PC-3 (cell line): ENCODE measurements at regions not wholly inside any gene's neighbourhood (a gene's known extent, or its start where the extent isn't known, plus 50 kb on each side); places are given as distances from the start of the nearest gene placed in this dataset.

Experiments
- CTCF ChIP-seq: fragments of 300-600 bp; sonication (generic); conservative IDR thresholded peaks from 2 replicates; pipeline ENCODE4 v1.5.1; 2017; ENCODE audit warnings: antibody characterized with exemption, low read depth, mild to moderate bottlenecking, low read length
- EZH2phosphoT487 ChIP-seq: fragments of 300-600 bp; sonication (generic); IDR thresholded peaks from 2 replicates; pipeline ENCODE4 v1.6.1; 2018; ENCODE audit warnings: mild to moderate bottlenecking, antibody characterized with exemption, low read length, borderline replicate concordance

DNA sequence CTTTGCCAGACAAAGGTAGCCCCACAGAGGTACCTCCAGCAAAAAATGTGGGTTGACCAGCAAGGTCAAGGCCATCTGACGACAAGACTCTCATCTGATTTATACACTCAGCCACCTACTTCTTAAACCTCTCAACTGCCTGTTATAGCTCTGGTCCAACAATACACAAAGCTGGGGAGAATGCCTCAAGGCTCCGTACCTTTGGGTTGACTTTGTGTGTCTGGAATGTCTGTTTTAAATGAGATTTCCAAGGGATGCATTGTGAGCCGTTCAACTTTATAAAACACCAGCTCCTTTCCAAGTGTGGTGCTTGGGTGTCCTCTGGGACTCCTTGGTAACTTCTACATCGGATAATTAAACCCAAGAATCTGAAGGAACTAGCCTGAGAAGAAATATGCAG, 167.0 kb upstream of the RPL34 start:
- TF ChIP-seq CTCF (no peak), EZH2phosphoT487 (no peak)
